Right lobe of liver (tissue), 4 donors: ENCODE measurements at regions not wholly inside any gene's neighbourhood (a gene's known extent, or its start where the extent isn't known, plus 50 kb on each side); places are given as distances from the start of the nearest gene placed in this dataset.

Source experiments
- CTCF ChIP-seq, 4 donors: fragments of 200-600 bp in 3 of 4; fragments of 450-650 bp in 1 of 4; IDR thresholded peaks; one replicate each; pipeline versions ENCODE4 v1.5.1 to v1.8.0; 2016 to 2022; ENCODE audit warnings: antibody characterized with exemption in 4 of 4, mild to moderate bottlenecking in 2 of 4
- POLR2A ChIP-seq: fragments of 450-650 bp; IDR thresholded peaks from one replicate; pipeline ENCODE4 v1.6.1; 2017; ENCODE audit warnings: antibody characterized with exemption, mild to moderate bottlenecking
- donor health status: DM: no; HTN: no; CAD: no.
- donor health status: DM: no; HTN: no; CAD: no.
- donor health status: DM: no; HTN: yes; CAD: no.

- TF ChIP-seq CTCF (IDR thresholded peaks at IDR 0.05): no peak
- no peak for TF ChIP-seq POLR2A
These were observed 159.6 kb upstream of the ANKH start for GRCh38 chr5:15031180-15031579.
